GM19463 (cell line): ENCODE measurements at regions not wholly inside any gene's neighbourhood (a gene's known extent, or its start where the extent isn't known, plus 50 kb on each side); places are given as distances from the start of the nearest gene placed in this dataset.
"Not testable (repeated sequence)": the region's sequence is repeated elsewhere in the genome, so short reads cannot be mapped to it uniquely, and the experiment has no call there.

Experiments used
- ATAC-seq: cut with Tn5 transposase; IDR thresholded peaks from one replicate; pipeline ENCODE4 v1.9.1; 2021; ENCODE audit warnings: mild to moderate bottlenecking, moderate library complexity; ENCODE audit not compliant: unreplicated experiment

- ATAC-seq: no peak
Observed at GRCh38 chr16:87108278-87108677, 208.9 kb downstream of the C16orf95 start.

GRCh38 chr16:87108941-87109340 lies 208.3 kb downstream of the C16orf95 start:
- no peak for ATAC-seq

- no peak for ATAC-seq
Observed at GRCh38 chr16:87114832-87115231, 202.4 kb downstream of the C16orf95 start.

- no peak for ATAC-seq
Observed at GRCh38 chr16:87115646-87116045, 201.5 kb downstream of the C16orf95 start.

- no peak for ATAC-seq
Observed at GRCh38 chr16:87117936-87118335, 199.3 kb downstream of the C16orf95 start.

GRCh38 chr16:87119168-87119567 lies 198.0 kb downstream of the C16orf95 start:
- ATAC-seq: no peak

- no peak for ATAC-seq
Observed at GRCh38 chr16:87119748-87120147, 197.4 kb downstream of the C16orf95 start.

GRCh38 chr16:87121816-87122215 lies 195.4 kb downstream of the C16orf95 start:
- ATAC-seq: no peak

- no peak for ATAC-seq
Observed at GRCh38 chr16:87123356-87124001, 193.7 kb downstream of the C16orf95 start.

- not testable (repeated sequence) for ATAC-seq
Observed at GRCh38 chr16:87124405-87124804, 192.8 kb downstream of the C16orf95 start.

GRCh38 chr16:87125206-87126155 lies 191.7 kb downstream of the C16orf95 start:
- no peak for ATAC-seq

GRCh38 chr16:87126403-87127025 lies 190.7 kb downstream of the C16orf95 start:
- ATAC-seq: no peak

- no peak for ATAC-seq
Observed at GRCh38 chr16:87127061-87127765, 190.0 kb downstream of the C16orf95 start.

GRCh38 chr16:87127766-87128147 lies 189.4 kb downstream of the C16orf95 start:
- ATAC-seq: no peak

GRCh38 chr16:87129771-87130170 lies 187.4 kb downstream of the C16orf95 start:
- ATAC-seq: no peak

- ATAC-seq: no peak
Observed at GRCh38 chr16:87131061-87131995, 185.9 kb downstream of the C16orf95 start.

GRCh38 chr16:87131996-87132345 lies 185.2 kb downstream of the C16orf95 start:
- ATAC-seq: no peak

GRCh38 chr16:87132361-87133014 lies 184.7 kb downstream of the C16orf95 start:
- no peak for ATAC-seq

- no peak for ATAC-seq
Observed at GRCh38 chr16:87133112-87133850, 183.9 kb downstream of the C16orf95 start.
